Ureter (tissue), 1 donor: ENCODE measurements at regions not wholly inside any gene's neighbourhood (a gene's known extent, or its start where the extent isn't known, plus 50 kb on each side); places are given as distances from the start of the nearest gene placed in this dataset.

Experiments
- DNase-seq: peaks from one replicate; pipeline ENCODE4 v3.0.0-alpha.2; 2020; ENCODE audit warnings: low spot score
- donor health status: DM: yes; HTN: yes; CAD: no.

DNA sequence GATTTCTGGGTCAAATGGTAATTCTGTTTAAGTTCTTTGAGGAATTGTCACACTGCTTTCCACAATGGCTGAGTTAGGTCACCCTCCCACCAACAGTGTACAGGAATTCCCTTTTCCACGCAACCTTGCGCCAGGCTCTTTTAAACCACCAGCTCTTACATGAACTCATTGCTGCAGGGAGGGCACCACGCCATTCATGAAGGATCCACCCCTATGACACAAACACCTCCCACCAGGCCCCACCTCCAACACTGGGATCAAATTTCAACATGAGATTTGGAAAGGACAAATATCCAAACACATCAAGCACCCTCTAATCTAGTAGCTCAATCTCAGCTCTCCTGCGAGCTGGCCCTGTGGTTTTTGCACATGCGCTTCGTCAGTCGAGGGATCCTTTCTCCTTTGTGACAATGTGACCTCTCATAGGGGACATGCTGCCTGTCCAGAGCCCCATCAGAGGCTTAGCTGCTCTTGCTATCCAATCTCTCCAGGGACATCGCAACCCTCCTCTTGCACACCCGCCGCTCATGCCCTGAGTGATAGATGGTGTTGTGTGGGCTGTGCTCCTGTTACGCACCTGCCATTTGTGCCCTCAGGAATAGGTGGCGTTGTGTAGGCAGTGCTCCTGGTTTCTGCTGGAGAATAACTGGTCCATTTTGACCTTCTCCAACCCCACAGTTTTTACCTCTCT is 328.0 kb downstream of the UQCRFS1 start:
- DNase-seq, result no peak

DNA sequence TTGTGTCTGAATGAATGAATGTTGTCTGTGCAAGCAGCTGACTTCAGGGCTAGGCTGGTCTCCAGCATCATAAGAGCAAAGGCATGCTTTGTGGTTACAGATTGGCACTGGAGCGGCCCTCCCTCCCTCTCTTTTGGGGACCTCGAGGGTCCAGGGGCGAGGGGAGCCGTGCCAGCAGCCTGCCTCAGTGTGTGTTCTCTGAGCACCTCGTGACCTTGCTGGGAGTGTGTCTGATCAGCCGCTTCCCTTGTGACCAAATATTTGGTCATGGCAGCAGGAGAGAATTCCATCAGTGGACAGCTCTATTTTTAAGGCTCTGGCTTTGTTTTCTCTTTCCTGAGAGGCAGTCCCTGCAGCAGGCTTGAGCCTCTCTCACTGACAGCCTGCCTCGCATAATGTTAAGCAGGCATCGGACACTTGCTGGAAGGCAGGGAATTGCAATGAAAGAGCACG is 329.7 kb downstream of the UQCRFS1 start:
- no peak for DNase-seq

DNA sequence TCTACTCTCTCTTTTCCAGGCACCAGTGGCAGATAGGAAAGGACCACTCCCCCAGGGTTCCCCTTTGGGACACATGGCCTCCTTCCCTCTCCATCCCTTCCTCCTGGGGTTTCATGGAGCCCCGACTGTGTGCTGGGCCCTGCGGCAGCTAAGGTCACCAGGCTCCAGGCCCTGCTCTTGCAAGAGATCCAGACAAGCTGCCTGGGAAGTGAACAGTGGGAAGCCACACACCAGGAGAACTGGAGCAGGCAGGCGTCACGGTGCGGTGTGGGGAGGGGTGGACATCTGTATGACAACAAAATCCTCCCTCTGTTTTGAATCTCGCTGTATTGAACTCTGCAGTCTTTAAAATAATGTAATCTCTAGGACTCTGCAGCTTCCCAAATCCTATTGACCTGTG is 330.1 kb downstream of the UQCRFS1 start:
- no peak for DNase-seq

DNA sequence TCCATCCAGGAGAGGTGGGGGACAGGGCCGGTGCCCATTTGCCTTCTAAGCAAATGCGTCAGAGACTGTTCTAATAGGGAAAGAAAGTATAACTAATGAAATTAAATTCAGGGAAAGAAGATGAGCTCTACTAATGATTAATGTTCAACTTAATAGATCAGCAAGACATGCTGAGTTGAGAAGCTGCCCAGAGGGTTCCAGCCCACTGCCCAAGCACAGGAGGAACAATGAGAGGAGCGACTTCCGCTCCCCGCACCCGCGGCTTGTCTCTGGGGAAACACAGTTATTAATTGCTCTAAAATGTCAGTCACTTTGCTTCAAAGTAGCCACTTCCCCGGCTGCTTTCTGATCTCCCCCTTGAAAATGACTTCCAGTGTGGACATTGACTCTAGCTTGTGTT is 331.3 kb downstream of the UQCRFS1 start:
- DNase-seq, result no peak

DNA sequence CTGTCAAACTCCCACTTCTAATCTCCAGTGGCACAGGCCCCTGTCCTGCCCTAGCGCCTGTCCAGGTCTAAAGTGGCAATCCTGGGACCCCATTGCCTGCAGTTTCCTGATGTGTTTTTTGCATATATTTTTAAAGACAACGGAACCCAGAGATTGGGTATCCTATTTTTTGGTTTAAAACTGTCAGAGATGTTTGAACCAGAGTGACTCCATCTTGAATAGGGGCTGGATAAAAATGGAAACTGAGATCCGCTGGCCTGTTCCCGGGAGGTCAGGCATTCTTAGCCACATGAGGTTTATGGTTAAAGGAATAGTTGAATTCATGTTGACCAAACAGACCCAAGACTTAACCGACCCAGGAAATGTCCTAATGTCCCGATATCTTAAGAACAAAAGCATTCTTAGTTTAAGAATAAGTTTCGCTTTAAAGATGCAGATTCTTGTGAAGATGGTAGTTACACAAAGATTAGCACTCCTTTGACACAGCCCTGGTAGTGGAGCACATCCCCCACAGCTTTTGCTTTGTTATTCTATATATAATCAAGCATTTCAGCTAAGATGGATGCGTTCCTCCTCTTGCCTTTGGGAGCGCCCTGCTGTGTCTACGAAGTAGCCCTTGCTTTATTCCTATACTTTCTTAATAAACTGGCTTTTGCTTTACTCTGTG is 332.1 kb downstream of the UQCRFS1 start:
- no peak for DNase-seq

DNA sequence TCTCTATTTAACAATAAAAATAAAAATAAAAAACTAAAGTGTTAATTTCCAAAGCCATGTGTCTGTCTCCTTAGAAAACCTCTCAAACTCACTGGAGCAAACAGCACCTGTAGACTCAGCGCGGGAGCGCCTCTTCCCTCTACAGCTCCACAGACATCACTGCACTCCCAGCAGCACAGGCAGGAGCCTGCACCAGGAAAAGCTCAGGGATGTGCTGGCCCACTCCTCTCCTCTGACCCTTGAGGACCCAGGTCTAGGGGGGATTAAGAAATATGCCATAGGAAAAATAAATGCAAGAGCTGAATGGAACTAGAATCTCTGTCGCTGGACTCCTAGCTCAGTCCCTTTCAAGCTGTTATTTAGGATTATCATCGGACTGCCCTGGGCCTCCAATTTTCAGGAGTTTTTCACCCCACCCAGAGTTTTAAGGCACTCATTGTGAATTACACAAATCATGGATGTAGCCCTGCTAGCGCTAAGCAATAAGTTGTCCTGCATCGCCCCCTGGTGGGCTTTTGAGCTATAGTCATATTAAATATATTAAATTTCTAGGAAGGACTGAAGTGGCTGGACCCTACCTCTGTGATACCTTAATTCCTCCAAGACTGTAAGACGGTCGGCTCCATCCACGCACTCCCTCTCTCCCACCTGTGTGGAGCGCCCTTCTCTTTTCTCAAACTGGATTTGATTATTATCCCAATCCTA is 333.9 kb downstream of the UQCRFS1 start:
- DNase-seq, result peak; percentile 71

DNA sequence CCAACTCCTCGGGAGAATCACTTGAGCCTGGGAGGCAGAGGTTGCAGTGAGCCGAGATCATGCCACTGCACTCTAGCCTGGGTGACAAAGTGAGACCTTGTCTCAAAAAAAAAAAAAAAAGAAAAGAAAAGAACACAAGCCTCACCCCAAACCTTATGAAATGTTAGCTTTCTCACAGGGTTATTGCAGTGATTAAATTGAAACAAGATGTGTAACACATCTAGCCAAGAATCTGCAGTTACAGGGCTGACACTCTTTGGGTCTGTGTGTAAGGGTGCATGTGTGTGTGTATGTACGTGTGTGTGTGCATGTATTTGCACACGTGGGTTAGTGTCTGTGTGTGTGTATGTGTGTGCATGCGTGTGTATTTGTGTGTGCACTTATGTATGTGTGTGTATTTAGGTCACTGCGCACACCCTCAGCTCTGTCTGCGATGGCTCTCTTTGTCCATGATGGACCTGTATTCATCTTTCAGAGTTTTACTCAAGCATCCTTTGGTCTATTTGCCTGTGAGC is 336.3 kb downstream of the UQCRFS1 start:
- DNase-seq, result no peak

DNA sequence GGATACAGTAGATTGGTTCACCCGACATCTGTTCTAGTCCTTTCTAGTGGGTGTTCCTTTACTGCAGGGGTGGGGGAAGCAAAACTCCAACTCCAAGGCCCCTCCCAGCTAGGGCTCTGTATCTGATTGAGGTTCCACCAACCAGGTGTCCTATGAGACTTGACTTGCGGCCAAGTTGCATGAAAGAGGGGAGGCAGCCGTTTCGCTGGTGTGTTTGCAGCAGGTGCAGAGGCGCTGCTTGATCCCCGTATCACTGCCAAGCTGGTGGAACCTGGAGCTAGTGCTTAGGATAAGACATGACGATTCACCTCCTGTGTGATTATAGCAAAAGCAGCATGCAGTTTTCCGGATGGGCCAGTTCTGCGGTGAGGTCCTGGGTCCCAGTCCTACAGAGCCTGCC is 338.2 kb downstream of the UQCRFS1 start:
- no peak for DNase-seq

DNA sequence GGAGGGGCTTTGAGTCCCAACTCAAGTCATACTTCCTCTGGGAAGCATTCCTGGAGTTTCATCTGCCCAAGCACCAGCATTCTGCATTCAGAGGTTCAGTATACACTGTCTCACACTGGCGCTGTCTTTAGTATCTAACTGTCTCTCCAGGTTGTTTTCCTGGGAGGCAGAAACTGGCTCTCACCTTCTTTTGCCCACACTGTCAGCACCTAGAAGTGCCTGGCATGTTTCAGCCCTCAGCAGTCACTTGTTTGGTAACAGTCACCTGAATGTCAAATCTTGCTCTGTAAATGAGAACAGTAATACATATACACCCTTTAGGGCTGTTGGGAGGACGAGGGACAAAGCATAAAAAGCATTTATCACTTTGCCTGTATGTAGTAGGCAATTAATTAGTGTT is 339.6 kb downstream of the UQCRFS1 start:
- DNase-seq, result no peak

DNA sequence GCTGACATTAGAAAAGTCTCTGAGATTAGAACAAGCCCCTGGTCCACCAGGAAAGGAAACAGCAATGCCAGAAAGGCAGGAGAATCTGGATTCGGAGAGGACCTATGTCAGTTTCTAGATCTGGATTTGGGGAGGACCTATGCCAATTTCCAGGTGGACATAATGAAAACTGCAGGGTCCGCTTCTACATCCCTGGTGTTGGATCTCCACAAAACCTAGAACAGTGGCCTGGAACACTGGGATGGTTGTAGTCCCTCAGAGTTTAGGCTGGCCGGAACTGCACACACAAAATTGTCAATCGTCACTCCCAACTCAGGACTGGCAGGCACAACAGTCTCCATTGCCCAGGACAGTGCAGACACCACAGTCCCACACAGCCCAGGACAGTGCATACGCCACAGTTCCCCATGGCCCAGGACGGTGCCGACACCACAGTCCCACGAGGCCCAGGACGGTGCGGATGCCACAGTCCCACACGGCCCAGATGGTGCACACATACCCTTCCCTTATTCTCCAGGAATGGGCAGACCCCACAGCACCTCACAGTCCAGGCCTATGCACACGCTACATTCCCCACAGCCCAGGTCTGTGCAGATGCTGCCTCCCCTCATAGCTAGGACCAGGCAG is 341.7 kb downstream of the UQCRFS1 start:
- DNase-seq, result no peak

DNA sequence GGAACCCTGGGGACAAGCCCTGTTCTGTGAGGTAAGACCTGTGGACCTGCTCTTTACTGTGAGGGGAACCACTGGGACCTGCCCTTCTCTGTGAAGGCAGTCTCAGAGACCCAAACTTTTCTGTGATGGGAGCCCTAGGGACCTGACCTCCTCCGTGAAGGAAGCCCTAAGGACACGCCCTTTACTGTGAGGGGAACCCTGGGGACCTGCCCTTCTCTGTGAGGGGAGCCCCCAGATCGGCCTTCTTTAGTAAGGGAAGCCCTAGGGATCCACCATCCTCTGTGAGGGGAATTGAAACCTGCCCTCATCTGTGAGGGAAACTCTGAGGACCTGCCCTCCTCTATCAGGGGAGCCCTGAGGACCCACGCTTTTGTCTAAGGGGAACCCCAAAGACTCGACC is 343.5 kb downstream of the UQCRFS1 start:
- no peak for DNase-seq

DNA sequence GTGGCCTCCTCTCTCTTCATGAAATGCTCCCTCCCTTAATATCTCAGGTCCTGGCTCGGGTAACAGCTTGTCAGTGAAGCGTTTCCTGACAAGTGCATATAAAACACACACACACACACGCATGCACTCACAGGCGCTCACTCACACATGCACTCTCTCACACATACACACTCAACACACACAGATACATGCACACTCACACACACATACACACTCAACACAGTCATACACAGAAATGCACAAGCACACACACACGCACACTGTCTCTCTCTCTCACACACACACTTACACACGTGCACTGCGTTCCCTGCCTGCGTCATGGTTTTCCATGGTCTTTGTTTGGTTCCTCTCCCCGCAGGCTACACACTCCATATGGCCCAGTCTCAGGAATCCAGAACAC is 344.1 kb downstream of the UQCRFS1 start:
- DNase-seq, result no peak

DNA sequence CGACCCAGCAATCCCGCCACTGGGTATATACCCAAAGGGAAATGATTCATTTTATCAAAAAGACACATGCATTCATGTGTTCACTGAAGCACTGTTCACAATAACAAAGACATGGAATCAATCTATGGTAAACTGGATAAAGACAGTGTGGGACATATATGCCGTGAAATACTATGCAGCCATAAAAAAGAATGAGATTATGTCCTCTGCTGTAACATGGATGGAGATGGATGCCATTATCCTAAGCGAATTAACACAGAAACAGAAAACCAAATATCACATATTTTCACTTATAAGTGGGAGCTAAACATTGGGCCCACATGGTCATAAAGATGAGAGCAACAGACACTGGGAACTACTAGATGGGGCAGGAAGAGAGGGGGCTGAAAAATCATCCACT is 345.0 kb downstream of the UQCRFS1 start:
- no peak for DNase-seq

DNA sequence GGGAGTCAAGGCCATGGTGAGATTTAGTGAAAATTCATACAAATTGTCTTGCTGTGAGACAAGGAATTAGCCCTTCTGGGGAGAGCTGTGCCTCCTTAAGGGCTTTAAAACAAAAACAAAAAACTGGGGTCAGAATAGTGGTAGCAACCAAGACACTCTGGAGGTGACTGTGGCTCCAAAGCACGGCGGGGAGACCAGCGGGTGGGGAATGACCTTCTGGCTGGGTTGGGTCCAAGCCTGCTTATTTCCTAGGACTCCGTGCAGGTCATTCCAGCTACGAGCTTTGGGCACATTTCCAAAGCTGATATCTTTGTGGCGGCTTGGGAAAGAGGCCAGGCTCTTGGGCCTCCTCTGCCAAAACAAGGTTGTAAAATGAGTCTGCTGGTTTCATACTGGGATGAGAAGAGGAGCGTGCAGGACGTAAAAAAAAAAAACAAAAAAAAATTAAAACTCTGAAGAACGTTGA is 348.3 kb downstream of the UQCRFS1 start:
- peak; percentile 60 for DNase-seq

DNA sequence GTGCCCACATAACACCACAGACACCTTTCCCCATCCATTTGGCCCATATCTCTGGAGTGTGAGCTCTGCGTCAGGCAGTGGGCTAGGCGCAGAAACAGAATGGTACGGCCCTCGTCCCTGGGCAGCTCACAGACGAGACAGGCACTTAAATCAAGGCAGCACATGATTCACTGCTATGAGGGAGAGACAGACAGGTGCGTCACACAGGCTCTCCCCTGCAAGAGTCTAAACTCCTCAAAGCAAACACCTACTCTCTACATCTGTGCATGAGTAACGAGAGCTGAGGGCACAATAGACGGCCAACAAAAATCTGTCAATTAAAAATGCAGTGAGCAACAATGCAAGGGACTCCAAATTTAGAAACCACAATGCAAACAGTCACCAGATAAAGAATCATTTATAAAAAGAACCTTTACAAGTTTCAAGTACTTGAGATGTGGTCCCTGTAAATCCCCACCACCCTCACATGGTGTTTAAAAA is 348.9 kb downstream of the UQCRFS1 start:
- no peak for DNase-seq

DNA sequence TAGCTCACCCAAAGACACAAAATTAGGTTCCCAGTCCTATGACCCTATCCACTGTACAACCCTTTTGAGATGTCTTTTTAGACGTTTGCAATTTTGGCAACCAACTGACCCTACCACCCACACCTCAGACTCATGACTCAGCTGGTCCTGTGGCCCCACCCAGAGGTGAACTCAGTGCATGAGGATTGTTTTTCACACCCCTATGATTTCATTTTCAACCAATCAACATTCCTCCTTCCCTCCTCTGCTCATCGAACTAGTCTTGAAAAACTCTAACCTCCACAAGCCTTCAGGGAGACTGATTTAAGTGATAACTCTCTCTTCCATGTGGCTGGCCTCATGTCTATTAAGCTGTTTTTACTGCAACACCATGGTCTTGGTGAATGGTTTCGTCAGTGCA is 350.7 kb downstream of the UQCRFS1 start:
- DNase-seq, result no peak

DNA sequence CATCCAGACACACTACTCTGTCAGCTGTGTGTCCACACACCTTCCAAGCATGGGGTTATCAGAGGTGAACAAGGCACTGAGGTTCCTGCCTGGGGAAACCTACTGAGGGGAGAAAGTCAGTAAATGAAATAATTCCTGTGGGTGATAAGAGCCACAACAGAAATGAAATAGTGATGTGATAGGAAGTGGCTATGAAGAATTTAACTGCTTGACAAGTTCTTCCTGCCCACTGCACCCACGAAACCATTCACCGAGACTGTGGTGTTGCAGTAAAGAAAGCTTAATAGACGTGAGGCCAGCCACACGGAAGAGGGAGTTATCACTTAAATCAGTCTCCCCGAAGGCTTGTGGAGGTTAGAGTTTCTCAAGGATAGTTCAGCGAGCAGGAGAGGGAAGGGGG is 353.1 kb downstream of the UQCRFS1 start:
- no peak for DNase-seq

DNA sequence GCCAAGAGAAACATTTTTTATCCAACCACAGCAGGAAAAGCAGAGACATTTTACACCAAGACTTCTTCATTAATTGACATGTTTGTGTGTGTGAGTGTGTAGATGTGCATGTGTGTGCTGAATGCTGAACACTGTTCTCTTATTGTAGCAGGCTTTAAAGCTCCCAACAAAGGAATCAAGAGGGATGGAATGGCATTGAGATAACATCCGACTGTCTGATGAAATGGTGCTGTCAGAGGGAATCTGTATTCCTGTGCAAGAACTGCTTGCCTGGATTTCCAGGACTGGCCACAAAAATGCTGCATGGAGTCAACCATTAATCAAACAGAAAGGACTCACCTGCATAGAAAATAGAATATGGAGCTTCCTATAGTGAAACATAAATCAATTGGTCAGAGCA is 354.0 kb downstream of the UQCRFS1 start:
- DNase-seq, result no peak

DNA sequence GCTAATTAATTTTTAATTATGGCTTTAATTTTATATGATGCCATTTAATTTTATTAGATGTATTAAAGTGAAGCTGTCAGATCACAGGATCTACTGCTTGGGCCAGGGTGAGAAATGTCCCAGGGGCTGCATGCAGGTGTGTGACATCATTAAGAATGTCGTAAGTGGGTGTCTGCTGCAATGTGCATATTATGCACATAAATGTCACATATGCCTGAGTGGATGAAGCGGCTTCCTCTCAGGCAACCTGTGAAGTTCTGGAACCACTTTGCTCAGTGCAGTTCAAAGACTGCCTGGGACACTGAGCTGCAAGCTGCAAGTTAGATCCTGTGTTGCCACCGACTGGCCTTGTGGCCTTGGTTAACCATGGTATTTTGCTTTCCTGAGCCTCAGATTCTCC is 355.0 kb downstream of the UQCRFS1 start:
- DNase-seq, result no peak

DNA sequence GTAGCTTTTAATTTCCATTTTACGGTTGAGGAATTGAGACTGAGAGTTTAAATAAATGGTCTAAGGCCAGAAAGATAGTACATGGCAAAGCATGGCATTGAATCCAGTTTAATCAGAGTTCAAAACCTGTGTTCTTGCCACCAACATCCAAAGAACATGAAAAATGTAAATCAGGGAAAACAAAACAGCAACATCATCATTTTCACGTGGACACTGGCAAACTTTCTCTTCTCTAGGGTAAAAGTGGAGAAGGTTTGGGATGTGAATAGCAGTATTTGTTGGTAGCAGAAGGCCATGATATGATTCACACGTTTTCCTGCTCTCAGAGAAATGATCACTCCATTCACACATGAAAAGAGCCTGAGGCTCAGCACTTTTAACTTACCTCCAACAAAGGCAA is 357.7 kb downstream of the UQCRFS1 start:
- DNase-seq, result no peak

DNA sequence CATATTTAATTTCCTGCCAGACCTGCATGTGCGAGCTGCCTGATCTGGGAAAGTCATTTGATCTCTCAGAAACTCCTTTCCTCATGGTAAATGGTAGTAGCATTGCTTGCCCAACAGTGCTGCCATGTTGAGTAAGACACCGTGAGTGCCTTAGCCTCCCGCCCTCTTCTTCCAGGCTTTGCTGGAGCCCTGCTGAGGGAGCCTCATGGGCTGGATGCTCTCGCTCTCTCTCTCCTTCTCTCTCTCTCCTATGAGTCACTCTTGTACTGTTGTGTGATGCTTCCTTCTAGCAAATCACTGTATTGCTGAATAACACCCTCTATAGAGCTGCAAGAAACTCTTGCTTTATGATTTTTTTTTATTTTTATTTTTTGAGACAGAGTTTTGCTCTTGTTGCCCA is 365.5 kb downstream of the UQCRFS1 start:
- no peak for DNase-seq
